ENCODE measurements at regions not wholly inside any gene's neighbourhood (a gene's known extent, or its start where the extent isn't known, plus 50 kb on each side); places are given as distances from the start of the nearest gene placed in this dataset.

GRCh38 chr2:144690771-144691170 is 170.9 kb upstream of the ZEB2 start:
- TF ChIP-seq CTCF (conservative IDR thresholded peaks at IDR 0.05), result no peak
- no peak for TF ChIP-seq EZH2 (IDR thresholded peaks at IDR 0.05; ENCODE audit: low read depth)
